ENCODE measurements at regions not wholly inside any gene's neighbourhood (a gene's known extent, or its start where the extent isn't known, plus 50 kb on each side); places are given as distances from the start of the nearest gene placed in this dataset.

DNA sequence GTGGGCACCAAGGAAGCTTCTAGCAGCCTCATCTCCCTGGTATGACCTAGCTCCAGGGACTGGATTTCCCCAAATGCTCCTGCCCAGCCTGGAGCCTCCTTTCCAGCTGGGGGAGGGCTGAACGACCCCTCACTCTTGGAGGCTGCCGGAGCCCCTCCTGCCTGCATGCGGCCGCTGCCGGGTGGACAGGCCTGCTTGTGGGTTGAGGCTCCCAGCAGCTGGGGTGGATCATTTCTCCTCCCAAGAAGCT lies 213.6 kb downstream of the SEC14L1 start:
- TF ChIP-seq CTCF (IDR thresholded peaks at IDR 0.05) (no peak), POLR2A (IDR thresholded peaks at IDR 0.05) (no peak)
